ENCODE measurements at regions not wholly inside any gene's neighbourhood (a gene's known extent, or its start where the extent isn't known, plus 50 kb on each side); places are given as distances from the start of the nearest gene placed in this dataset.

- no peaks in the 10 kb centered on the region for H3K36me3 ChIP-seq (ENCODE audit: insufficient read depth, low read length)
- H3K27ac ChIP-seq (ENCODE audit: low read depth, low read length): no peak overlapping the region
- no peaks in the 10 kb centered on the region for H3K9me3 ChIP-seq (ENCODE audit: insufficient read depth, low read depth, low read length)
- H3K4me3 ChIP-seq (ENCODE audit: low read length): no peak overlapping the region
- peaks cover 6% of the 10 kb centered on the region; the same call in 1 of the 2 replicates for H3K4me1 ChIP-seq (ENCODE audit: insufficient read depth, low read length)
- H3K9ac ChIP-seq (ENCODE audit: low read depth, low read length): no peak overlapping the region
- no peaks in the 10 kb centered on the region for H3K27me3 ChIP-seq (ENCODE audit: insufficient read depth, low read length)
- 92% methylated on average over 1 of the region's 1 CpG for WGBS
Observed at GRCh38 chr18:34640276-34640675, 69.8 kb upstream of the DTNA start.

- WGBS: 94% methylated on average over 1 of the region's 2 CpGs
- no peak overlapping the region for H3K9ac ChIP-seq (ENCODE audit: low read depth, low read length)
- H3K27me3 ChIP-seq (ENCODE audit: insufficient read depth, low read length): no peaks in the 10 kb centered on the region
- peaks cover 8% of the 10 kb centered on the region; the same call in 1 of the 2 replicates for H3K4me1 ChIP-seq (ENCODE audit: insufficient read depth, low read length)
- H3K4me3 ChIP-seq (ENCODE audit: low read length): no peak overlapping the region
- H3K36me3 ChIP-seq (ENCODE audit: insufficient read depth, low read length): no peaks in the 10 kb centered on the region
- no peaks in the 10 kb centered on the region for H3K9me3 ChIP-seq (ENCODE audit: insufficient read depth, low read depth, low read length)
- H3K27ac ChIP-seq (ENCODE audit: low read depth, low read length): no peak overlapping the region
Observed at GRCh38 chr18:34643989-34644388, 66.1 kb upstream of the DTNA start.

GRCh38 chr18:34647251-34647650 lies 62.8 kb upstream of the DTNA start:
- Histone ChIP-seq H3K4me3 (ENCODE audit: low read length) (no peak overlapping the region), H3K4me1 (ENCODE audit: insufficient read depth, low read length) (peaks cover 32% of the 10 kb centered on the region), H3K36me3 (ENCODE audit: insufficient read depth, low read length) (no peaks in the 10 kb centered on the region), H3K27me3 (ENCODE audit: insufficient read depth, low read length) (no peaks in the 10 kb centered on the region), H3K9me3 (ENCODE audit: insufficient read depth, low read depth, low read length) (no peaks in the 10 kb centered on the region), H3K27ac (ENCODE audit: low read depth, low read length) (no peak overlapping the region), H3K9ac (ENCODE audit: low read depth, low read length) (no peak overlapping the region)
- WGBS: 97% methylated on average over 4 of the region's 4 CpGs

GRCh38 chr18:34648269-34648985 lies 61.7 kb upstream of the DTNA start:
- Histone ChIP-seq H3K9me3 (ENCODE audit: insufficient read depth, low read depth, low read length) (no peaks in the 10 kb centered on the region), H3K9ac (ENCODE audit: low read depth, low read length) (no peak overlapping the region), H3K4me1 (ENCODE audit: insufficient read depth, low read length) (peaks cover 32% of the 10 kb centered on the region), H3K27ac (ENCODE audit: low read depth, low read length) (no peak overlapping the region), H3K27me3 (ENCODE audit: insufficient read depth, low read length) (no peaks in the 10 kb centered on the region), H3K4me3 (ENCODE audit: low read length) (no peak overlapping the region), H3K36me3 (ENCODE audit: insufficient read depth, low read length) (no peaks in the 10 kb centered on the region)
- WGBS: 96% methylated on average over 3 of the region's 3 CpGs

GRCh38 chr18:34649080-34649479 lies 61.0 kb upstream of the DTNA start:
- Histone ChIP-seq H3K4me1 (ENCODE audit: insufficient read depth, low read length) (peaks cover 32% of the 10 kb centered on the region), H3K9ac (ENCODE audit: low read depth, low read length) (no peak overlapping the region), H3K36me3 (ENCODE audit: insufficient read depth, low read length) (no peaks in the 10 kb centered on the region), H3K27me3 (ENCODE audit: insufficient read depth, low read length) (no peaks in the 10 kb centered on the region), H3K9me3 (ENCODE audit: insufficient read depth, low read depth, low read length) (no peaks in the 10 kb centered on the region), H3K4me3 (ENCODE audit: low read length) (no peak overlapping the region), H3K27ac (ENCODE audit: low read depth, low read length) (no peak overlapping the region)
- 84% methylated on average over 4 of the region's 4 CpGs for WGBS

GRCh38 chr18:34650121-34650545 lies 60.0 kb upstream of the DTNA start:
- Histone ChIP-seq H3K36me3 (ENCODE audit: insufficient read depth, low read length) (no peaks in the 10 kb centered on the region), H3K9me3 (ENCODE audit: insufficient read depth, low read depth, low read length) (no peaks in the 10 kb centered on the region), H3K4me3 (ENCODE audit: low read length) (no peak overlapping the region), H3K4me1 (ENCODE audit: insufficient read depth, low read length) (peaks cover 32% of the 10 kb centered on the region), H3K27ac (ENCODE audit: low read depth, low read length) (peak overlapping the region; percentile 27; the same call in 1 of the 2 replicates), H3K9ac (ENCODE audit: low read depth, low read length) (no peak overlapping the region), H3K27me3 (ENCODE audit: insufficient read depth, low read length) (no peaks in the 10 kb centered on the region)
- WGBS: 76% methylated on average over 5 of the region's 5 CpGs

- no peak overlapping the region for H3K9ac ChIP-seq (ENCODE audit: low read depth, low read length)
- H3K27me3 ChIP-seq (ENCODE audit: insufficient read depth, low read length): no peaks in the 10 kb centered on the region
- no peak overlapping the region for H3K27ac ChIP-seq (ENCODE audit: low read depth, low read length)
- H3K4me1 ChIP-seq (ENCODE audit: insufficient read depth, low read length): peaks cover 49% of the 10 kb centered on the region
- no peaks in the 10 kb centered on the region for H3K9me3 ChIP-seq (ENCODE audit: insufficient read depth, low read depth, low read length)
- WGBS: 88% methylated on average over 6 of the region's 6 CpGs
- no peak overlapping the region for H3K4me3 ChIP-seq (ENCODE audit: low read length)
- no peaks in the 10 kb centered on the region for H3K36me3 ChIP-seq (ENCODE audit: insufficient read depth, low read length)
Observed at GRCh38 chr18:34651586-34652369, 58.3 kb upstream of the DTNA start.

- no peak overlapping the region for H3K27ac ChIP-seq (ENCODE audit: low read depth, low read length)
- no peaks in the 10 kb centered on the region for H3K36me3 ChIP-seq (ENCODE audit: insufficient read depth, low read length)
- peaks cover 64% of the 10 kb centered on the region for H3K4me1 ChIP-seq (ENCODE audit: insufficient read depth, low read length)
- no peaks in the 10 kb centered on the region for H3K9me3 ChIP-seq (ENCODE audit: insufficient read depth, low read depth, low read length)
- H3K27me3 ChIP-seq (ENCODE audit: insufficient read depth, low read length): no peaks in the 10 kb centered on the region
- 92% methylated on average over 1 of the region's 2 CpGs for WGBS
- no peak overlapping the region for H3K9ac ChIP-seq (ENCODE audit: low read depth, low read length)
- H3K4me3 ChIP-seq (ENCODE audit: low read length): no peak overlapping the region
Observed at GRCh38 chr18:34655131-34655530, 55.0 kb upstream of the DTNA start.

- Histone ChIP-seq H3K36me3 (ENCODE audit: insufficient read depth, low read length) (no peaks in the 10 kb centered on the region), H3K9me3 (ENCODE audit: insufficient read depth, low read depth, low read length) (no peaks in the 10 kb centered on the region), H3K27ac (ENCODE audit: low read depth, low read length) (peak overlapping the region; percentile 95), H3K4me3 (ENCODE audit: low read length) (no peak overlapping the region), H3K4me1 (ENCODE audit: insufficient read depth, low read length) (peaks cover 68% of the 10 kb centered on the region), H3K27me3 (ENCODE audit: insufficient read depth, low read length) (no peaks in the 10 kb centered on the region), H3K9ac (ENCODE audit: low read depth, low read length) (peak overlapping the region; percentile 63)
- 82% methylated on average over 4 of the region's 4 CpGs for WGBS
Observed at GRCh38 chr18:34657860-34658500, 52.1 kb upstream of the DTNA start.

- H3K27ac ChIP-seq (ENCODE audit: low read depth, low read length): peak overlapping the region; percentile 95
- H3K4me1 ChIP-seq (ENCODE audit: insufficient read depth, low read length): peaks cover 68% of the 10 kb centered on the region
Observed at GRCh38 chr18:34659579-34660517, 50.2 kb upstream of the DTNA start.

More at GRCh38 chr18:34659579-34660517, 50.2 kb upstream of the DTNA start:
- Histone ChIP-seq H3K27me3 (ENCODE audit: insufficient read depth, low read length) (no peaks in the 10 kb centered on the region), H3K4me3 (ENCODE audit: low read length) (peak overlapping the region; percentile 27), H3K9me3 (ENCODE audit: insufficient read depth, low read depth, low read length) (no peaks in the 10 kb centered on the region), H3K36me3 (ENCODE audit: insufficient read depth, low read length) (no peaks in the 10 kb centered on the region), H3K9ac (ENCODE audit: low read depth, low read length) (peak overlapping the region; percentile 63)
- 3% methylated on average over 8 of the region's 8 CpGs for WGBS
